Stimulated activated CD8-positive, alpha-beta memory T cell treated with anti-CD3 and anti-CD28 coated beads, Interleukin-4, amount 100 ng/mL, for 48 hours (primary cell): ENCODE measurements at regions not wholly inside any gene's neighbourhood (a gene's known extent, or its start where the extent isn't known, plus 50 kb on each side); places are given as distances from the start of the nearest gene placed in this dataset.

ENCODE experiments used
- DNase-seq: peaks from one replicate; pipeline ENCODE4 v3.0.0-alpha.2; 2020

DNA sequence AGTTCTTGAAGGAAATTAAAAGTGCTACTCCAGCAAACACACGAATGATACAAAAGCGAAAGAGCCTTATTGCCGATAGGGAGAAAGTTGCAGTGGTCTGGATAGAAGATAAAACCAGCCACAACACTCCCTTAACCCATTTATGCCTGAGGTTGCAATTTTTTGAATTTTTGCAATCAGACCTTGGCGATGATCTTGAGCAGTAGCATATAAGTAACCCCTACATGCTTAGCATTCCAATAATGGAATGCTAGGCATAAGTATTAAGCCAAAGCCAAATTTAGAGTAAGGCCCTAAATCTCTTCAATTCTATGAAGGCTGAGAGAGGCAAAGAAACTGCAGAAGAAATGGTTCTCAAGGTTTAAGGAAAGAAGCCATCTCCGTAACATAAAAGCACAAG is 153.5 kb downstream of the SLC28A3 start:
- no peak for DNase-seq

DNA sequence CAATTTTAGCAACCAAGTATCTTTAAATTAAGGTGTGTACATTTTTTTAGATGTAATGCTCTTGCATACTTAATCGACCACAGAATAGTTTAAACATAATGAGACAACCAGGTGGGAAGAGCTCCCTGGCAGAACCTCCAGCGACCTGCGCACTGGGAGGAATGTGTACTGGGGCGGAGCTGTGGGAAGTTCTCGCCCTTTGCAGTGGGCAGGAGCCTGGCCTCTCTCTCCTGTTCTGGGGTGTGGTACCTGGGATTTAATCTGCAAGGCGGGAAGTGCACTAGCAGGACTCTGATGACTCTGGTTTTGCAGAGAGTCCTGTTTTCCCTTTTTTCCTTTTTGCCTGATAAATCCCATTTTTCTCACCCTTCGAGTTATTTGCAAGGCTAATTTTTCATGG is 150.7 kb downstream of the SLC28A3 start:
- no peak for DNase-seq

DNA sequence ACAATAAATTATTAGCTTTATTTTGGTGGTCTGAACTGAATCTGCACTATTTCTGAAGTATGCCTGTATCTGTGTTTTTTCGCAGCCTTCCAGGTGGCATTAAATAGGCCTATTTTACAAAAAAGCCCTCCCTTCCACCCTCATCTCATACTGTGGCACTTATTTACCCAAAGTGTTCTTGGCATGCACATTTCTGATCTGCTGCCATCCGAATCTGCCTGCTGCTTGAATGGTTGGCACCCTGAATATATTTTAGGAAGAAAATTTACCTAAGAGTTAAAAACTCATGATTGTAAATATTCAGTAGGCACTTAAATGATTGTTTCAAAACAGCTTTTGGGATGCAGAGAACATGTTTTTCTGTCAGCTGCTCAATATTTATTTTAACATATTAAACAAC is 150.1 kb downstream of the SLC28A3 start:
- DNase-seq = no peak

DNA sequence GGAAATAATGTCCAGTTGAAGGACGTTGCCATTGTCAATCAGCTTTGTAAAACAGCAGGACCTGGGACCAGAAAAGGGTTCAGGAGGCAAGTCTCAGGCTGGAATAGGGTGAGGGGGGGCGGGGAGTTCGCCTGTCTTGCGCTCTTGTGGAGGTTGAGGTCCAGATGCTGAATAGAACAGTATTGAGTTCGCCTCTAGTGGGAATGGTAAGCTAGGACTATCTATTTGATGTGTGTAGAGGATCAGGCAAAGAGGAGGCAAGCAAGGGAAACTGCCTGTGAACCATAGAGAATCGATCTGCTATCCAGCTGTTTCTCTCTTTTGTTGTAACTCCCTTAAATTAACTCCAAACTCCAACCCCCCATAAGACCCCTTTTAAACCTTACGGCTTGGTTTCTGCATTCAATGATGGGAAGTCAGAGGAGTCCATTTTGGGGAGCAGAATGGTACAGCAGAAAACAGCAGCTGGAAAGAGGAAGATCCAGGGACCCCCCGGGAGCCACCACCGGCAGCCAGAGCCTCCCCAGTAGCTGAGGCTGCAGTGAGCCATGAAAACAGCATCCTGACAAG is 133.7 kb downstream of the SLC28A3 start:
- no peak for DNase-seq

DNA sequence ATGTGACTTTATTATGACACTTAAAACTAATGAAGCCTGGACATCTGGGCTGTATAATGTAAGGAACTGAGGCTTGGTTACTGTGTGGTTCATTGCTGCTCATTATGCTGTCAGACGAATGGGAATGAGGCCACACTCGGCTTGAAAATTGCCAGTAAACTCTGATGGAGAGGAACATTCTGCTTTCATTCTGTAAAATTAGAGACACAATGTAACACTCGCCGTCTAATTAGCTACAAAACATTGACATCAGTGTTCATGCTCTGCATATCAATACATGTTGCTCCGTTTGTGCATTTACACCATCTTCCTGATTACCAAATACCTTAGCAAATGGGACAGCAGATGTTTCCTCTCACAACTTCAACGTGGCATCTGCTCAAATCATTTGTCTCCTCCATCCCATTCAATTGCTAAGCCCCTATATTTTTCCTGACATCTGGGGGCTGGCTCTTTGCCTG is 133.0 kb downstream of the SLC28A3 start:
- DNase-seq = no peak

DNA sequence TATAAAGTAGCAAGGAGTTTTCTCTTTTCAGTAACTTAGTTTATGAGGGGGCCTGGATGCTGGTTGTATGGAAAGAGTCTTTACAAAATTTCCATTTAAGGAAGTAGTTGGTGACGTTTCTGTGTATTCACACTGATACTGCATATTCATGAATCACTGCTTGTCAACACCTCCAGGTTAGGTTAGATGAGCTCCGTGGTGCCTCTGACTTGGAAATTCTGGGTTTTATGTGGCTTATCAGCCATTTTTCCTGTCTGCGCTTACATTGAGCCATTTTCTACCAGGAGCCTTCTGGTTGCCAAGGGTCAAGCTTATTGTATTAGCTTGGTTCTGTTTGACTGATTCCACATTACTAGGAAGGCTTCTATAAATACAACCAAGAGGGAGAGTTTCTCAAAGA is 128.3 kb downstream of the SLC28A3 start:
- no peak for DNase-seq

DNA sequence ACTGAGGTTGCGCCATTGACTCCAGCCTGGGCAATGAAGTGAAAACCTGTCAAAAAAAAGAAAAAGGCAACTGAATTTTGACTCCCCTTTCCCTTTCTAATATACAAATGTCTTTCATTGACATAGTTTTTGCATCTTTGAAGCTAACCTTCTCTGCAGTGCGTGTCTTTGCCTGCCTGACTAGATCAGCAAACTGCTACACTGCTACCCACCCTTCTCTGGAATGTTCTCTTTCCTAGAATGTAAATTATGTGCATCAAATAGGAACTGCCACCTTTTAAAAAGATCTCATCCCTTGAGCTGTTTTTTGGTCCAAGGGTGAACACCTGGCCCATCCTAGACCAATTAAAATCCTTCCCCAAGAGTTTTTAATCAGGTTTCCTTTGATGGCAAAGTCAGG is 127.6 kb downstream of the SLC28A3 start:
- DNase-seq = no peak

DNA sequence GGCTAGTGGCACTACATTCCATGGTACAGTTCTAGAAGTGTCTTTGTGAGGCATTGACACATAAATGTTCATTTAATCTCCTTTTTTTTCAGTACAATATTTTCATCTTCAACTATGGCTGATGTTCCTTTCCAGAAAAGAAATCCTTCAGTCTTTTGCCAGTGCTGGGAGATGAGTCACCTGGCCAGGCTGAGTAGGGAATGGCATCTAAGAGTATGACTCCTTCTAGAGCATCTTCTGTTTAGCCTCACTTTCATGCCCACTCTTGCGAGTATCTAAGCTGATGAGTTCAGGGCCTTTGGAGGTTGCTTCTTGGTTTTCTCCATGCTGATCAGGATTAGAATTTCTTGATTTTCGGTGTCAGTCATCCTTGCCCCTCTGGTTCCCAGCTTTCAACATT is 124.4 kb downstream of the SLC28A3 start:
- no peak for DNase-seq

DNA sequence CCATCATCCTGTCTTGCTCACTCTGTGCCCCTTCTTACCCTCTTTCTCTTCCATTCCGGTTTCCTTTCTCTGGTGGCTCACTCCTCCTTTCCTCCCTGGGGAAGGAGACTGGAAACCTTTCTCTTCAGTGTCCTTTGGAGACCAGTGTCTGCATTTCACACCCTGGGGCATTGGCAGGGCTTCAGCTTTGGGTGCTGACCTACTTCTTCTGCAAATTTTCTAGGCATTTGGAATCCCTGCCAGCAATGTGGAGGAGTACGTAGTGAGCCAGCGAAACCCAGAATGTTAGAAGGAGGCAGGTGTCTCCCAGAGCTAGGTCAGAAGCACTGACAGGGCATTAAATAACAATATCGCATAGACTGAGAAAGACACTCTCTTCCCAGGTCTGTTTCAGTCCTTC is 122.2 kb downstream of the SLC28A3 start:
- DNase-seq = no peak

DNA sequence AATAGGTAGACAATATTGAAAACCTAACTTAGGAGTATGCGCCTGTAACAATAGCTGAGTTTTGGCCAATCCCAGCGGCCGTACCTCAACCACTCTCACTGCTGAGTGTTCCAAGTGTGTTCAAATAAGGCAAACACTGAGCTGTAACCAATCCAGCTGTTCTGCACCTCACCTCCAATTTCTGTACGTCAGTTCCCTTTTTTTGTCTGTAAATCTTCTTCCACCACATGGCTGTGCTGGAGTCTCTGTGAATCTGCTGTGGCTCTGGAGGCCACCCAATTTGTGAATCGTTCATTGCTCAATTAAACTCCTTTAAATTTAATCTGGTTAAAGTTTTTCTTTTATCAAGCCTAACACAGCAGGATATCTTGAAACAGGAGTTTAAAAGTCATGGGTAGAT is 116.3 kb downstream of the SLC28A3 start:
- DNase-seq = no peak
